ENCODE measurements at regions not wholly inside any gene's neighbourhood (a gene's known extent, or its start where the extent isn't known, plus 50 kb on each side); places are given as distances from the start of the nearest gene placed in this dataset.

DNA sequence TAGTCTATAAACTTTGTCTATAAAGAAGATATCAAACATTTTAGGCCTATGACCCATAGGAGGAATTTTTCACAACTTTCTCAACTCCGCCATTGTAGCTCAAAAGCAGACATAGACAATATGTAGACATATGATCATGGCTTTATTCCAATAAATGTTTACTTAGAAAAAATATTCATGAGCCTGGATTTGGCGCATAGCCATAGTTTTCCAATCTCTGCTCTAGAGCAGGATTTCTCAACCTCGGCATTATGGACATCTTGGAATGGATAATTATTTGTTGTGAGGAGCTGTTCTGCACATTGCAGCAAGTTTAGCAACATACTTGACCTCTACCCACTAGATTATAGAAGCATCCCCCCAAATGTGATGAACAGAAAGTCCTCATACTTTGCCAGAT is 532.6 kb downstream of the ANKRD7 start:
- CTCF ChIA-PET: no interaction called here
- DNase-seq (ENCODE audit: extremely low spot score): no peak
- POLR2A ChIA-PET: no interaction called here
- TF ChIP-seq LEF1 (IDR thresholded peaks at IDR 0.05; ENCODE audit: borderline replicate concordance) (no peak), HDGF (IDR thresholded peaks at IDR 0.05; ENCODE audit: borderline replicate concordance) (no peak), FOXA1 (IDR thresholded peaks at IDR 0.05) (no peak), L3MBTL2 (conservative IDR thresholded peaks at IDR 0.05) (no peak), TARDBP (IDR thresholded peaks at IDR 0.05) (no peak), NFRKB (IDR thresholded peaks at IDR 0.05) (no peak), CTBP1 (IDR thresholded peaks at IDR 0.05; ENCODE audit: borderline replicate concordance) (no peak), FOXK2 (IDR thresholded peaks at IDR 0.05) (no peak), ARNT (IDR thresholded peaks at IDR 0.05) (no peak)
- TF ChIP-seq, protein P1, sequence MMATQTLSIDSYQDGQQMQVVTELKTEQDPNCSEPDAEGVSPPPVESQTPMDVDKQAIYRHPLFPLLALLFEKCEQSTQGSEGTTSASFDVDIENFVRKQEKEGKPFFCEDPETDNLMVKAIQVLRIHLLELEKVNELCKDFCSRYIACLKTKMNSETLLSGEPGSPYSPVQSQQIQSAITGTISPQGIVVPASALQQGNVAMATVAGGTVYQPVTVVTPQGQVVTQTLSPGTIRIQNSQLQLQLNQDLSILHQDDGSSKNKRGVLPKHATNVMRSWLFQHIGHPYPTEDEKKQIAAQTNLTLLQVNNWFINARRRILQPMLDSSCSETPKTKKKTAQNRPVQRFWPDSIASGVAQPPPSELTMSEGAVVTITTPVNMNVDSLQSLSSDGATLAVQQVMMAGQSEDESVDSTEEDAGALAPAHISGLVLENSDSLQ (IDR thresholded peaks at IDR 0.05): no peak

DNA sequence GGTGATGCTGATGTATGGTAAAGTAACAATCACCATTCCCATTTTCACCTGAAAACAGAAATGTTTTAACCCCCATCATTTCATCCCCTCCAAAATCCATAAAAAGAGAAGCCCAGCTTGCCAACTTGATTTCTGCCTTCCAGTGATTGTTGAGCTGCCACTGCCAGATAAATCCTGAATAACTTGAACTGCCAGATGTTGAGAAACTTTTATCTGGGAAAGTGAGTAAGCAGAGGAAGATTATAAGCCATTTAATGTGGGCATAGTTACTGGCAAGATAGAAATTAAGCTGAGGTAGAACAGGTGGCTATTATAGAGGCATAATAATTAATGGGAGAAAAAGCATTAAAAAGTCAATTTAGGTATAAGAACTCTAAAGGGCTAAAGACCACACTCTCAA is 534.1 kb downstream of the ANKRD7 start:
- no peak for DNase-seq (ENCODE audit: extremely low spot score)

DNA sequence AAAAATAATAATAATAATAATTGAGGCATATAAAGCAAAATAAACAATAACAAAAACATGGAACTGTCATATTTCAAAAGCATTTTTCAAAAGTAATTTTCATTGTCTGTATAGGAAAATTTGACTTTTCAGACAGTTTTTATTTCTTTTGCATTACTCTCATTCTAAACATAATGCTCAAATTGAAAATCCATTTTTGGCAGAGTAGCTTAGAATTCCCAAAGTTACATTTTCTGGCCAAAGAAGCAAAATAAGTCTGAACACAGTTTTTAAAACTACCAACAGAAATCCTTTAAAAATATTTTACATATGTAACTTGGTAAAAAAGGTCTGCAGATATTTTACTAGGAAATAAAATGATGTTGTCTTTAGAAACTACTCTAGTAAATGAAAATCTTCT is 535.4 kb downstream of the ANKRD7 start:
- DNase-seq (ENCODE audit: extremely low spot score): no peak
- CTCF ChIA-PET: no interaction called here
- TF ChIP-seq, protein P1 (IDR thresholded peaks at IDR 0.05): no peak
- TF ChIP-seq ZNF384 (IDR thresholded peaks at IDR 0.05) (no peak), NFRKB (IDR thresholded peaks at IDR 0.05) (no peak), FOXM1 (IDR thresholded peaks at IDR 0.05; ENCODE audit: borderline replicate concordance) (no peak), ELF4 (IDR thresholded peaks at IDR 0.05) (no peak), L3MBTL2 (conservative IDR thresholded peaks at IDR 0.05) (no peak), CTBP1 (IDR thresholded peaks at IDR 0.05; ENCODE audit: borderline replicate concordance) (no peak), SUZ12 (IDR thresholded peaks at IDR 0.05) (no peak), TARDBP (IDR thresholded peaks at IDR 0.05) (no peak), FOXA1 (IDR thresholded peaks at IDR 0.05) (no peak), HDGF (IDR thresholded peaks at IDR 0.05; ENCODE audit: borderline replicate concordance) (no peak), LEF1 (IDR thresholded peaks at IDR 0.05; ENCODE audit: borderline replicate concordance) (no peak), ARNT (IDR thresholded peaks at IDR 0.05) (no peak), SP1 (IDR thresholded peaks at IDR 0.05) (no peak), BHLHE40 (IDR thresholded peaks at IDR 0.05; ENCODE audit: borderline replicate concordance) (no peak), FOXK2 (IDR thresholded peaks at IDR 0.05) (no peak)
- POLR2A ChIA-PET: no interaction called here

More for the DNA sequence above, 534.1 kb downstream of the ANKRD7 start:
- CTCF ChIA-PET: no interaction called here
- TF ChIP-seq, protein P1 (IDR thresholded peaks at IDR 0.05): no peak
- TF ChIP-seq LEF1 (IDR thresholded peaks at IDR 0.05; ENCODE audit: borderline replicate concordance) (no peak), L3MBTL2 (conservative IDR thresholded peaks at IDR 0.05) (no peak), FOXK2 (IDR thresholded peaks at IDR 0.05) (no peak), SP1 (IDR thresholded peaks at IDR 0.05) (no peak), SUZ12 (IDR thresholded peaks at IDR 0.05) (no peak), ELF4 (IDR thresholded peaks at IDR 0.05) (no peak), FOXA1 (IDR thresholded peaks at IDR 0.05) (no peak), ARNT (IDR thresholded peaks at IDR 0.05) (no peak), TARDBP (IDR thresholded peaks at IDR 0.05) (no peak), NFRKB (IDR thresholded peaks at IDR 0.05) (no peak), FOXM1 (IDR thresholded peaks at IDR 0.05; ENCODE audit: borderline replicate concordance) (no peak)
- POLR2A ChIA-PET: no interaction called here

DNA sequence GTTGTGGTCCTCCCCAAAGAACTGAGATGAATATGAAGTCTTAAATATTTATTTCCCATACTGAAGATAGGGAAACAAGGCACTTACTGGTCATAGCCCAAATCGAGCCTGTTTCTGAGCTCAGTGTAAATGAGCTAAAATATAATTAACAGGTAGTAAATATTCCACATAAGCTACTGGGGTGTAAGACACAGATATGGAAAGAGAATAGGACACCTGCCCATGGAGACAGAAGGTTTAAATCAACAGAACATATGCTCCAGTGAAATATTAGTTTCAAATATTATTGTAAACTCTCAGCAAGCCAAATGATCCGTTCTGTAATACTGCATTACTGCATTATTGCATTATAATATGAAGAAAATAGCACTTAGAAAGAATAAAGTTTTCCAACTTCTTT is 537.9 kb downstream of the ANKRD7 start:
- POLR2A ChIA-PET: no interaction called here
- no peak for DNase-seq (ENCODE audit: extremely low spot score)
- TF ChIP-seq ZNF384 (IDR thresholded peaks at IDR 0.05) (no peak), FOXM1 (IDR thresholded peaks at IDR 0.05; ENCODE audit: borderline replicate concordance) (no peak), CTBP1 (IDR thresholded peaks at IDR 0.05; ENCODE audit: borderline replicate concordance) (no peak), SUZ12 (IDR thresholded peaks at IDR 0.05) (no peak), HDGF (IDR thresholded peaks at IDR 0.05; ENCODE audit: borderline replicate concordance) (no peak), FOXK2 (IDR thresholded peaks at IDR 0.05) (no peak), ARNT (IDR thresholded peaks at IDR 0.05) (no peak), FOXA1 (IDR thresholded peaks at IDR 0.05) (no peak)
- TF ChIP-seq, protein P1 (IDR thresholded peaks at IDR 0.05): no peak
- CTCF ChIA-PET: no interaction called here

DNA sequence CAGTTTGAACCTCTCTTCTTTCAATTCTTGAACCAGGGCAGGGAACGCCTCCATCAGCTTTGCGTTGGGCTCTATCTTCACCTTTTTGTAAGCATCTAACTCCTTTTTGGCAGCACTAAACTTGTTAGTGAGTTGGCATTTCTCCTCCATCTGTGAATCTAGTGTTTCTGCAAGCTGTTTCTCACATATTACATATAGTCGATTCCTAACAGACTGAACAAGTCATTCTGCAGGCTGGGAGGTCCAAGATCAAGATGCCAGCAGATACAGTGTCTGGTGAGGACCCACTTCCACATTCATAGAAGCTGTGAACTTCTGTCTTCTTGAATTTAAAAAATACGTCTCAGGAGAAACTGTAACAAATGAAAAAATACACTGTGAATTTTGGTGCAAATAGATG is 539.7 kb downstream of the ANKRD7 start:
- POLR2A ChIA-PET: no interaction called here
- no peak for DNase-seq (ENCODE audit: extremely low spot score)
- TF ChIP-seq BHLHE40 (IDR thresholded peaks at IDR 0.05; ENCODE audit: borderline replicate concordance) (no peak), HDGF (IDR thresholded peaks at IDR 0.05; ENCODE audit: borderline replicate concordance) (no peak), L3MBTL2 (conservative IDR thresholded peaks at IDR 0.05) (no peak), FOXA1 (IDR thresholded peaks at IDR 0.05) (no peak), LEF1 (IDR thresholded peaks at IDR 0.05; ENCODE audit: borderline replicate concordance) (no peak), ARNT (IDR thresholded peaks at IDR 0.05) (no peak), ELF4 (IDR thresholded peaks at IDR 0.05) (no peak), NFRKB (IDR thresholded peaks at IDR 0.05) (no peak)
- TF ChIP-seq, protein P1 (IDR thresholded peaks at IDR 0.05): no peak
- CTCF ChIA-PET: no interaction called here
